Breast epithelium (tissue), 4 donors: ENCODE measurements at regions not wholly inside any gene's neighbourhood (a gene's known extent, or its start where the extent isn't known, plus 50 kb on each side); places are given as distances from the start of the nearest gene placed in this dataset.
A peak's percentile ranks its signal among the peaks of the same experiment; 100 is the strongest.

Experiments
- DNase-seq, 2 donors: peaks; one replicate each; pipeline ENCODE4 v3.0.0-alpha.2; 2019; ENCODE audit warnings: low spot score in 2 of 2
- H3K27ac ChIP-seq, 2 donors: fragments of 200-600 bp; sonication (generic) in 1 of 2; one replicate each; pipeline ENCODE4 v1.5.1; 2016 to 2019; ENCODE audit warnings: mild to moderate bottlenecking in 1 of 2
- H3K27me3 ChIP-seq, 2 donors: fragments of 200-600 bp; sonication (generic) in 1 of 2; one replicate each; pipeline versions ENCODE4 v1.5.1 to v1.6.0; 2017 to 2019; ENCODE audit warnings: control low read depth in 1 of 2, mild to moderate bottlenecking in 1 of 2
- H3K36me3 ChIP-seq: fragments of 200-600 bp; one replicate; pipeline ENCODE4 v1.5.1; 2019
- H3K4me1 ChIP-seq, 2 donors: fragments of 200-600 bp; sonication (generic); one replicate each; pipeline ENCODE4 v1.5.1; 2016 to 2019; ENCODE audit warnings: control low read depth in 1 of 2
- H3K4me3 ChIP-seq, 3 donors: fragments of 200-600 bp; sonication (generic); 1 replicate in 2 of 3; 2 replicates in 1 of 3; pipeline ENCODE4 v1.5.1; 2016 to 2019; ENCODE audit warnings: mild to moderate bottlenecking in 3 of 3, moderate library complexity in 2 of 3
- H3K9me3 ChIP-seq, 2 donors: fragments of 200-600 bp; sonication (generic) in 1 of 2; one replicate each; pipeline ENCODE4 v1.5.1; 2016 to 2019; ENCODE audit warnings: control low read depth in 1 of 2
- POLR2A ChIP-seq: fragments of 450-650 bp; IDR thresholded peaks from one replicate; pipeline ENCODE4 v1.6.1; 2016; ENCODE audit warnings: antibody characterized with exemption, mild to moderate bottlenecking, moderate library complexity
- POLR2AphosphoS5 ChIP-seq, 3 donors: sonication (generic); formaldehyde crosslinking; IDR thresholded peaks; one replicate each; pipeline ENCODE4 v1.6.1; 2017; ENCODE audit warnings: antibody characterized with exemption in 3 of 3
- intact Hi-C: fragments of 100-400 bp; cut with DNase I; formaldehyde crosslinking; loops from one replicate; pipeline ENCODE4 v1.15.1; 2023; ENCODE audit warnings: low total_unique reads
- TF ChIP-seq, protein P1 (sequence below), 3 donors: fragments of 450-650 bp; IDR thresholded peaks; one replicate each; pipeline ENCODE4 v1.5.1; 2016 to 2017; ENCODE audit warnings: antibody characterized with exemption in 3 of 3, mild to moderate bottlenecking in 3 of 3, moderate library complexity in 3 of 3

DNA sequence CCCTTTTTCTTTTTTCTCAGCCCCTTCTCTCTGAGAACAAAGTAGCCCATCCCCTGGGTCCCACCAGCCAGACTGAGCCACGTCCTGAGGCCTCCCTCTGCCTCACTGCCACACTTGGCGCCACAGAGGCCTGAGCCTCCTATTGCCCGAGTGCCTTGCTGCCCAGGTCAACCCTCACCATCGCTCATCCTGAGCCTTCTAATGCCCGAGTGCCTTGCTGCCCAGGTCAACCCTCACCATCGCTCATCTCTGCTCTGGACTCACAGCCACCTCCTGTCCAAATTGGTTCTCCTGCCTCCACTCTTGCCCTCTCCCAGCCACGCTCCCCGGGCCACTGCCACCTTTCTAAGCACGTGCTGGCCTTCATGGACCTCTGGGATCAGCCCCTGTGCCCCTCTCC, 53.2 kb upstream of the SMNDC1 start:
- TF ChIP-seq, protein P1, sequence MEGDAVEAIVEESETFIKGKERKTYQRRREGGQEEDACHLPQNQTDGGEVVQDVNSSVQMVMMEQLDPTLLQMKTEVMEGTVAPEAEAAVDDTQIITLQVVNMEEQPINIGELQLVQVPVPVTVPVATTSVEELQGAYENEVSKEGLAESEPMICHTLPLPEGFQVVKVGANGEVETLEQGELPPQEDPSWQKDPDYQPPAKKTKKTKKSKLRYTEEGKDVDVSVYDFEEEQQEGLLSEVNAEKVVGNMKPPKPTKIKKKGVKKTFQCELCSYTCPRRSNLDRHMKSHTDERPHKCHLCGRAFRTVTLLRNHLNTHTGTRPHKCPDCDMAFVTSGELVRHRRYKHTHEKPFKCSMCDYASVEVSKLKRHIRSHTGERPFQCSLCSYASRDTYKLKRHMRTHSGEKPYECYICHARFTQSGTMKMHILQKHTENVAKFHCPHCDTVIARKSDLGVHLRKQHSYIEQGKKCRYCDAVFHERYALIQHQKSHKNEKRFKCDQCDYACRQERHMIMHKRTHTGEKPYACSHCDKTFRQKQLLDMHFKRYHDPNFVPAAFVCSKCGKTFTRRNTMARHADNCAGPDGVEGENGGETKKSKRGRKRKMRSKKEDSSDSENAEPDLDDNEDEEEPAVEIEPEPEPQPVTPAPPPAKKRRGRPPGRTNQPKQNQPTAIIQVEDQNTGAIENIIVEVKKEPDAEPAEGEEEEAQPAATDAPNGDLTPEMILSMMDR (IDR thresholded peaks at IDR 0.05) = no peak
- no peak for TF ChIP-seq POLR2A
- TF ChIP-seq POLR2AphosphoS5 (IDR thresholded peaks at IDR 0.05) = no peak
- Histone ChIP-seq H3K9me3 (no peaks in the 10 kb centered on the region), H3K4me3 (no peak overlapping the region), H3K4me1 (no peaks in the 10 kb centered on the region), H3K27ac (peak overlapping the region in 1 of 2 donors; percentile 73), H3K27me3 (no peaks in the 10 kb centered on the region), H3K36me3 (no peaks in the 10 kb centered on the region)
- intact Hi-C loops = no loop called here
- DNase-seq = no peak

DNA sequence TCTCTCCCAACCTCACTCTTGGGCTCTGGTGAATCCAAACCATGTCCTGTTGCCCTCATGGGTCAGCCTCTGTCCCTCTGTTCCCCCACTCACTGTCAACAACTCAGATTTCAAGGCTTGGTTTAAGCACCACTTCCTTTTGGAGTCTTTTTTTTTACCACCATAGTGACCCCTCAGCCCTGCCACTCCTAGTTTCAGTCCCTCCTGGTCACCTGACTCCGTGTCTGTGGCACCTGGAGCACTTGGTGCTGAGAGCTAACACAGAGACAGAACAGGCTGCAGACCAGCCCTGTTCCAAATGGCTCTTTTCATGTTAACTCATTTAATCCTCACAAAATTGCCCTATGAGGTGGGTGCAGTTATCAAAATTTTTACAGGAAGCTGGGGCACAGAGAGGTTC, 53.6 kb upstream of the SMNDC1 start:
- intact Hi-C loops = no loop called here
- peak overlapping the region in 1 of 2 donors; percentile 33 for H3K27ac ChIP-seq
- no peak overlapping the region for H3K4me3 ChIP-seq
- no peaks in the 10 kb centered on the region for H3K4me1 ChIP-seq
- no peak for DNase-seq
- no peaks in the 10 kb centered on the region for H3K36me3 ChIP-seq
- TF ChIP-seq, protein P1 (IDR thresholded peaks at IDR 0.05) = no peak
- TF ChIP-seq POLR2AphosphoS5 (IDR thresholded peaks at IDR 0.05) (no peak), POLR2A (no peak)
- no peaks in the 10 kb centered on the region for H3K9me3 ChIP-seq
- no peaks in the 10 kb centered on the region for H3K27me3 ChIP-seq

DNA sequence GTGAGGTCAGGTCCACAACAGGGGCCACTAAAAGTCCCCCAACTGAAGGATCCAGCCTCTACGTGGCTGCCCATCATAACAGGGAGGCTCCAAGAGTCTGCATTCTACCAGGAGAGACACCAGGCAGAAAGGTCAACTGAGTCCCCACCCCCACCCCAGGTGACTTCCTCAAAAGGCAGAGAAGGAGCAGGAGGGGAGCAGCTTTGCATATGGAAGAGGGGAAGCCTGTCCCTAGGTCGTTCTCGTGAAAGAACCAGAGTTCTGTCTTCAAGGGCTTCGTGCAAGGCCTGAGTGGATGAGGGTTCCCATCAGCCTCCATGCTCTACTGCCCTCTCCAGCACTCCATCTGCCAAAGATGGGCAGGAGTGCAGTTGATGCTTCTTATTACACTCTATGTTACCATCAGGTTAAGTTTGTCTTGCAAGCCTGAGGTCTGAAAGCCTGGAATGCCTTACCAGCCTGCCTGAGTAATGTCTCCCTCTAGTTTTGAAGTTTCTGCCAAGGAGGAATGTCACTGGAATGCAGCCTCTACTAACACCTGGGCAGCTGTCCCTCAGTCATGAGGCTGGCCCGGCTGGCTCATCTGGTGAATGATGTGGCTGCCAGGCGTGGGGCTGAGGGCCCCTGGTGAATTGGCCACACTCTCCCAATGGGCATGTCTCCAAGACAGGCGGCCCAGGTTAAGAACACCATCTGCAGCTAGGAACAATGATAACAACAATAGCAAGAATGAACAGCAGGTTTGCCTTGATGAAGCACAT, 54.3 kb upstream of the SMNDC1 start:
- Histone ChIP-seq H3K27me3 (no peaks in the 10 kb centered on the region), H3K9me3 (no peaks in the 10 kb centered on the region), H3K4me3 (no peak overlapping the region), H3K36me3 (no peaks in the 10 kb centered on the region), H3K27ac (peak overlapping the region in 1 of 2 donors; percentile 33), H3K4me1 (no peaks in the 10 kb centered on the region)
- TF ChIP-seq POLR2AphosphoS5 (IDR thresholded peaks at IDR 0.05) (peak; percentile 15 to 65 (median 27)), POLR2A (no peak)
- intact Hi-C loops = no loop called here
- DNase-seq = peak; percentile 61 to 87

DNA sequence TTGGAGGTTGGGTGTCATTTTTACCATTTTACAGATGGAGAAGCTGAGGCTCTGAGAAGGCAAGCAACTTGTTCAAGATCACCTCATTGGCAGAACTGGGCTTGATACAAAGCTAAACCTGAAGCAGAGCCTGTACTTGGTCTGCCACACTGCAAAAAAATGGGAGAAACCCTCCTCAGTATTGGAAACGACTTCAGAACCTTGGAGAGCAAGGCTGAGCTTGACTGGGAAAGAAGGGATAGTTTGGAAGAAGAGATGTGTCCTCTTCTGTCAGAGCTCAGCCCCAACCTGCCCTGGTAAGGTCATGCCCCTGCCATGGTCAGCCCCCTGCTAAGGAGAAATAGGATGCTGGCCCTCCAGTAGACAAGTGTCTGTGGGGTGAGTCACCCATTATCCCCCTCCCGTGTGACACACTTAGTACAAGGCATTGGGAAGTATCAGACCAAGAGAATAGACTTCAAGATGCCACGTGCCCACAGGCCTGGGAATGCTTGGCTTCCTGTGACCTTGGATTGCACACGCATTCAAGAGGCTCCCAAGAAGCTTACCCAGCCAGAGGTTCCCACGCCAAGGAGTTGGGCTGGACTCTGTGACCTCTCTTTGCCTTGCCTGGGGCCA, 56.2 kb upstream of the SMNDC1 start:
- TF ChIP-seq POLR2AphosphoS5 (IDR thresholded peaks at IDR 0.05) (no peak), POLR2A (no peak)
- TF ChIP-seq, protein P1 (IDR thresholded peaks at IDR 0.05) = no peak
- no peak for DNase-seq
- Histone ChIP-seq H3K9me3 (no peaks in the 10 kb centered on the region), H3K4me1 (no peaks in the 10 kb centered on the region), H3K4me3 (no peak overlapping the region), H3K27ac (no peak overlapping the region), H3K36me3 (no peaks in the 10 kb centered on the region), H3K27me3 (no peaks in the 10 kb centered on the region)
- intact Hi-C loops = no loop called here

DNA sequence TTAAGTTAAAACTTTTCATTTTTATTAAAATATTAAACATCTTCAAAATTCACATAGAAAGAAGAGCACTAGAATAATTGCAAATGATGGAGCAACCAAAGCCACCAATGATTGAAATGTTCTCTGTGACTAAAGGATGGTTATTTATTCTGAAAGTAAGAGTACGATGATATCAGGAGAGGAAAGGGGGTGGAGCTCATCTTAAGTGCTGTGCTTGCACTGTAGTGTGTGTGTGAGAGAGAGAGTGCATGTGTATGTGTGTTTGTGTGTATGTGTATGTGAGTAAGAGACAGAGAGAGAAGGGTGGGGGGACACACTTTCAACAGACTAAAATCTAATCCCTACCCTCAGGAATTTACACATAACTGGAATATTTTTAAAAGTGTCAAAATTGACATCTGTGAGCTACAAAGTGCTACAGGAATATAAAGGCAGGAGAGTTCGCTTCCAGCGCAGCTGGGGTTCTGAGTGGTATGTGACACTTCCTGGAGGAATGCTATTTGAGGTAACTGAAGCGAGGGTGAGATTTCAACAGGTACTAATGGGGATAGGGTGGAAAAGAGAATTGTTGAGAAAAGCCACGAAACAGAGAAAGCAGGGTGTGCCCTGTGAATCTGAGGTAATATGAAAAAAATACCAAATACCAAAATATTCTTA, 57.2 kb upstream of the SMNDC1 start:
- Histone ChIP-seq H3K36me3 (no peaks in the 10 kb centered on the region), H3K27ac (no peak overlapping the region), H3K4me1 (no peaks in the 10 kb centered on the region), H3K9me3 (no peaks in the 10 kb centered on the region), H3K27me3 (no peaks in the 10 kb centered on the region), H3K4me3 (no peak overlapping the region)
- no peak for TF ChIP-seq POLR2A
- TF ChIP-seq POLR2AphosphoS5 (IDR thresholded peaks at IDR 0.05) = no peak
- TF ChIP-seq, protein P1 (IDR thresholded peaks at IDR 0.05) = no peak
- DNase-seq = no peak
- intact Hi-C loops = no loop called here
